ENCODE measurements at regions not wholly inside any gene's neighbourhood (a gene's known extent, or its start where the extent isn't known, plus 50 kb on each side); places are given as distances from the start of the nearest gene placed in this dataset.
A peak's percentile ranks its signal among the peaks of the same experiment; 100 is the strongest.

DNA sequence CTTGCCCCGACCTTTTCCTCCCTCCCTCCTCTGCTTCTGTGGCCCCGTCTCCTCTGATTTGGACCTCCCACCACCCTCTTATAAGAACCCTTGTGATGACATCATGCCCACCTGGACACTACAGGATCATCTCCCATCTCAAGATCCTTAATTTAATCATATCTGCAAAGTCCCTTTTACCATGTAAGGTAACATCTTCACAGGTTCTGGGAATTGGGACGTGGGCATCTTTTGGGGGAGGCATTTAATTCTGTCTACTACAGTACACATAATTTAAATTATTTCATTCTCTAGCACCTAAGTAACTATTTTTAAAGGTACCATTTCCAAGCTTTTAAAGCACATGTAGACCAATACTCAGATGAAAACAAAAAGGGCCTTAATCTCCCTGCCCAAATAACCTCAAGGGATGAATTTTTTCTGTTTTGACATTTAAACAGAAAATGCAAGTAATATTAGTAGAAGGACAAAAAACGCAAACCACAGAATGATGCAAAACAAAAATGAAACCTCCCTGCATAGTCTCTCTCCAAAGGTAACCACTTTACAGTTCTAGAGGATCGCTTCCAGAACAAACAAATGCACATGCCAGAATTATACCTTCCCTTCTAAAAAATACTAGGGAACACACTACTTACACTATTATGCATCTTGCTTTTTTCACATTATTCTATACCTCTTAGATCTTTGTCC is 222.1 kb downstream of the AACS start (continued):
- TF ChIP-seq, protein P1, sequence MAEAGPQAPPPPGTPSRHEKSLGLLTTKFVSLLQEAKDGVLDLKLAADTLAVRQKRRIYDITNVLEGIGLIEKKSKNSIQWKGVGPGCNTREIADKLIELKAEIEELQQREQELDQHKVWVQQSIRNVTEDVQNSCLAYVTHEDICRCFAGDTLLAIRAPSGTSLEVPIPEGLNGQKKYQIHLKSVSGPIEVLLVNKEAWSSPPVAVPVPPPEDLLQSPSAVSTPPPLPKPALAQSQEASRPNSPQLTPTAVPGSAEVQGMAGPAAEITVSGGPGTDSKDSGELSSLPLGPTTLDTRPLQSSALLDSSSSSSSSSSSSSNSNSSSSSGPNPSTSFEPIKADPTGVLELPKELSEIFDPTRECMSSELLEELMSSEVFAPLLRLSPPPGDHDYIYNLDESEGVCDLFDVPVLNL (CRISPR knock-in tag; IDR thresholded peaks at IDR 0.05; ENCODE audit: borderline replicate concordance, low read depth) = no peak
- no peak for TF ChIP-seq NR1H2 (CRISPR knock-in tag; IDR thresholded peaks at IDR 0.05)
- no peak for TF ChIP-seq ZNF396 (CRISPR knock-in tag; IDR thresholded peaks at IDR 0.05; ENCODE audit: borderline replicate concordance)
- TF ChIP-seq CREM (CRISPR knock-in tag; IDR thresholded peaks at IDR 0.05) = no peak
- TF ChIP-seq, protein P2, sequence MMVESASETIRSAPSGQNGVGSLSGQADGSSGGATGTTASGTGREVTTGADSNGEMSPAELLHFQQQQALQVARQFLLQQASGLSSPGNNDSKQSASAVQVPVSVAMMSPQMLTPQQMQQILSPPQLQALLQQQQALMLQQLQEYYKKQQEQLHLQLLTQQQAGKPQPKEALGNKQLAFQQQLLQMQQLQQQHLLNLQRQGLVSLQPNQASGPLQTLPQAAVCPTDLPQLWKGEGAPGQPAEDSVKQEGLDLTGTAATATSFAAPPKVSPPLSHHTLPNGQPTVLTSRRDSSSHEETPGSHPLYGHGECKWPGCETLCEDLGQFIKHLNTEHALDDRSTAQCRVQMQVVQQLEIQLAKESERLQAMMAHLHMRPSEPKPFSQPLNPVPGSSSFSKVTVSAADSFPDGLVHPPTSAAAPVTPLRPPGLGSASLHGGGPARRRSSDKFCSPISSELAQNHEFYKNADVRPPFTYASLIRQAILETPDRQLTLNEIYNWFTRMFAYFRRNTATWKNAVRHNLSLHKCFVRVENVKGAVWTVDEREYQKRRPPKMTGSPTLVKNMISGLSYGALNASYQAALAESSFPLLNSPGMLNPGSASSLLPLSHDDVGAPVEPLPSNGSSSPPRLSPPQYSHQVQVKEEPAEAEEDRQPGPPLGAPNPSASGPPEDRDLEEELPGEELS (CRISPR knock-in tag; IDR thresholded peaks at IDR 0.05) = no peak
- TF ChIP-seq SMAD4 (CRISPR knock-in tag; IDR thresholded peaks at IDR 0.05) = no peak
- TF ChIP-seq, protein P3, sequence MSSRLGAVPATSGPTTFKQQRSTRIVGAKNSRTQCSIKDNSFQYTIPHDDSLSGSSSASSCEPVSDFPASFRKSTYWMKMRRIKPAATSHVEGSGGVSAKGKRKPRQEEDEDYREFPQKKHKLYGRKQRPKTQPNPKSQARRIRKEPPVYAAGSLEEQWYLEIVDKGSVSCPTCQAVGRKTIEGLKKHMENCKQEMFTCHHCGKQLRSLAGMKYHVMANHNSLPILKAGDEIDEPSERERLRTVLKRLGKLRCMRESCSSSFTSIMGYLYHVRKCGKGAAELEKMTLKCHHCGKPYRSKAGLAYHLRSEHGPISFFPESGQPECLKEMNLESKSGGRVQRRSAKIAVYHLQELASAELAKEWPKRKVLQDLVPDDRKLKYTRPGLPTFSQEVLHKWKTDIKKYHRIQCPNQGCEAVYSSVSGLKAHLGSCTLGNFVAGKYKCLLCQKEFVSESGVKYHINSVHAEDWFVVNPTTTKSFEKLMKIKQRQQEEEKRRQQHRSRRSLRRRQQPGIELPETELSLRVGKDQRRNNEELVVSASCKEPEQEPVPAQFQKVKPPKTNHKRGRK (CRISPR knock-in tag; IDR thresholded peaks at IDR 0.05; ENCODE audit: borderline replicate concordance) = no peak
- no peak for TF ChIP-seq CBFB (CRISPR knock-in tag; IDR thresholded peaks at IDR 0.05; ENCODE audit: low read depth)
- TF ChIP-seq, protein P4, sequence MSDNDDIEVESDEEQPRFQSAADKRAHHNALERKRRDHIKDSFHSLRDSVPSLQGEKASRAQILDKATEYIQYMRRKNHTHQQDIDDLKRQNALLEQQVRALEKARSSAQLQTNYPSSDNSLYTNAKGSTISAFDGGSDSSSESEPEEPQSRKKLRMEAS (CRISPR knock-in tag; IDR thresholded peaks at IDR 0.05) = no peak
- no peak for TF ChIP-seq PRRX2 (CRISPR knock-in tag; IDR thresholded peaks at IDR 0.05)
- no peak for TF ChIP-seq ZNF121 (CRISPR knock-in tag; IDR thresholded peaks at IDR 0.05)
- TF ChIP-seq, protein P5, sequence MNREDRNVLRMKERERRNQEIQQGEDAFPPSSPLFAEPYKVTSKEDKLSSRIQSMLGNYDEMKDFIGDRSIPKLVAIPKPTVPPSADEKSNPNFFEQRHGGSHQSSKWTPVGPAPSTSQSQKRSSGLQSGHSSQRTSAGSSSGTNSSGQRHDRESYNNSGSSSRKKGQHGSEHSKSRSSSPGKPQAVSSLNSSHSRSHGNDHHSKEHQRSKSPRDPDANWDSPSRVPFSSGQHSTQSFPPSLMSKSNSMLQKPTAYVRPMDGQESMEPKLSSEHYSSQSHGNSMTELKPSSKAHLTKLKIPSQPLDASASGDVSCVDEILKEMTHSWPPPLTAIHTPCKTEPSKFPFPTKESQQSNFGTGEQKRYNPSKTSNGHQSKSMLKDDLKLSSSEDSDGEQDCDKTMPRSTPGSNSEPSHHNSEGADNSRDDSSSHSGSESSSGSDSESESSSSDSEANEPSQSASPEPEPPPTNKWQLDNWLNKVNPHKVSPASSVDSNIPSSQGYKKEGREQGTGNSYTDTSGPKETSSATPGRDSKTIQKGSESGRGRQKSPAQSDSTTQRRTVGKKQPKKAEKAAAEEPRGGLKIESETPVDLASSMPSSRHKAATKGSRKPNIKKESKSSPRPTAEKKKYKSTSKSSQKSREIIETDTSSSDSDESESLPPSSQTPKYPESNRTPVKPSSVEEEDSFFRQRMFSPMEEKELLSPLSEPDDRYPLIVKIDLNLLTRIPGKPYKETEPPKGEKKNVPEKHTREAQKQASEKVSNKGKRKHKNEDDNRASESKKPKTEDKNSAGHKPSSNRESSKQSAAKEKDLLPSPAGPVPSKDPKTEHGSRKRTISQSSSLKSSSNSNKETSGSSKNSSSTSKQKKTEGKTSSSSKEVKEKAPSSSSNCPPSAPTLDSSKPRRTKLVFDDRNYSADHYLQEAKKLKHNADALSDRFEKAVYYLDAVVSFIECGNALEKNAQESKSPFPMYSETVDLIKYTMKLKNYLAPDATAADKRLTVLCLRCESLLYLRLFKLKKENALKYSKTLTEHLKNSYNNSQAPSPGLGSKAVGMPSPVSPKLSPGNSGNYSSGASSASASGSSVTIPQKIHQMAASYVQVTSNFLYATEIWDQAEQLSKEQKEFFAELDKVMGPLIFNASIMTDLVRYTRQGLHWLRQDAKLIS (CRISPR knock-in tag; IDR thresholded peaks at IDR 0.05; ENCODE audit: borderline replicate concordance) = no peak

DNA sequence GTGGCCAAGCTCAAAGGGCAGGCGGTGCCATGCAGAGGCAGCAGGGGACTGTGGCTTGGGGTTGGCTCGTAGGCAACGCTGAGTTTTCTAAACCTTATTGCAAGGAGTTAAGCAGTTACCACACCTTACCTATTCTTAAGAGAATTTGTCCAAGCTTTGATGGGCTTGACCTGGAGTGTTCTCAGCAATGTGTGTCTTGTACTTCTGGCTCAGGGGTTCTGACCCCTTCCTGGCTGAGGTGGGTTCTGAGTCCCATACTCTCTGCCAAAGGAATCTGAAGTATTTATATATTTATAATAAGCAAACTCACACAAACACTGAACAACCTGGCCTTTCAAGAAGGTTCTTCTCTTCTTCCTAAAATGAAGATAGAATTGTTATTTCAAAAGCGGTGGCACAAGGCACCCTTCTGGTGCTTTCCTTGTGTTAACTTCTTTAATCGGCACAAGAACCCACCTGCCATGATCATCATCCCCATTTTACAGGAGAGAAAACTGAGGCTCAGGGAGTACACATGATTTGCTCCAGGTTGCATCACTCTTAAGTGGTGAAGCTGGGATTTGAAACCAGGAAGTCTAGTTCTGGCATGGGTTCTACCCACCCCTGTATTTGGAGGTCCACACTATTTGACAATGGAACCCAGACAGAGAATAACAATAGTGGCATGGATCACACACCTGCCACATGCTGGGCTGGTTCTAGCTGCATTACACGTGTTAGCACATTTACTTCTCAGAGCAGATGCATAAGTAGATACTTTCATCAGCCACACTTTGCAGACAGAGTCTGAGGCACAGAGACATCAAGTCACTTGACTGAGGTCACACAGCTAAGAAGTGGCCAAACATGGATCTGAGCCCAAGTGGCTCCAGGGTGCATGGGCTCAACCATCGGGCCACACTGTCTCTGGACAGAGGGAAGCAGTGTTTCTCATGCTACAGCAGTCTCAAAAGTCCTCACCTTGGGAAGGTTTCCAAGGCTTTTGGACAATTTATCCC is 224.0 kb downstream of the AACS start:
- DNase-seq (ENCODE audit: low spot score) (no peak), ATAC-seq (peak; percentile 23; the same call in 1 of the 2 replicates)
- Mint-ChIP-seq H3K4me1 (peaks cover 6% of the 10 kb centered on the region), H3K9me3 (peaks cover 18% of the 10 kb centered on the region), H3K27ac (no peak overlapping the region), H3K27me3 (ENCODE audit: low read depth) (no peaks in the 10 kb centered on the region; the same call in 1 of the 2 replicates), H3K36me3 (peaks cover 21% of the 10 kb centered on the region), H3K4me3 (no peak overlapping the region)
- ChIA-PET CTCF (no interaction called here), POLR2A (no interaction called here)
- TF ChIP-seq, protein P5 (CRISPR knock-in tag; IDR thresholded peaks at IDR 0.05; ENCODE audit: borderline replicate concordance) = no peak
- TF ChIP-seq IRF2 (CRISPR knock-in tag; IDR thresholded peaks at IDR 0.05; ENCODE audit: borderline replicate concordance, low read depth) (no peak), SP1 (CRISPR knock-in tag; conservative IDR thresholded peaks at IDR 0.05) (no peak), ZNF219 (CRISPR knock-in tag; IDR thresholded peaks at IDR 0.05; ENCODE audit: borderline replicate concordance) (no peak)
- TF ChIP-seq, protein P6, sequence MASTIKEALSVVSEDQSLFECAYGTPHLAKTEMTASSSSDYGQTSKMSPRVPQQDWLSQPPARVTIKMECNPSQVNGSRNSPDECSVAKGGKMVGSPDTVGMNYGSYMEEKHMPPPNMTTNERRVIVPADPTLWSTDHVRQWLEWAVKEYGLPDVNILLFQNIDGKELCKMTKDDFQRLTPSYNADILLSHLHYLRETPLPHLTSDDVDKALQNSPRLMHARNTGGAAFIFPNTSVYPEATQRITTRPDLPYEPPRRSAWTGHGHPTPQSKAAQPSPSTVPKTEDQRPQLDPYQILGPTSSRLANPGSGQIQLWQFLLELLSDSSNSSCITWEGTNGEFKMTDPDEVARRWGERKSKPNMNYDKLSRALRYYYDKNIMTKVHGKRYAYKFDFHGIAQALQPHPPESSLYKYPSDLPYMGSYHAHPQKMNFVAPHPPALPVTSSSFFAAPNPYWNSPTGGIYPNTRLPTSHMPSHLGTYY (CRISPR knock-in tag; IDR thresholded peaks at IDR 0.05) = no peak
- TF ChIP-seq, protein P7, sequence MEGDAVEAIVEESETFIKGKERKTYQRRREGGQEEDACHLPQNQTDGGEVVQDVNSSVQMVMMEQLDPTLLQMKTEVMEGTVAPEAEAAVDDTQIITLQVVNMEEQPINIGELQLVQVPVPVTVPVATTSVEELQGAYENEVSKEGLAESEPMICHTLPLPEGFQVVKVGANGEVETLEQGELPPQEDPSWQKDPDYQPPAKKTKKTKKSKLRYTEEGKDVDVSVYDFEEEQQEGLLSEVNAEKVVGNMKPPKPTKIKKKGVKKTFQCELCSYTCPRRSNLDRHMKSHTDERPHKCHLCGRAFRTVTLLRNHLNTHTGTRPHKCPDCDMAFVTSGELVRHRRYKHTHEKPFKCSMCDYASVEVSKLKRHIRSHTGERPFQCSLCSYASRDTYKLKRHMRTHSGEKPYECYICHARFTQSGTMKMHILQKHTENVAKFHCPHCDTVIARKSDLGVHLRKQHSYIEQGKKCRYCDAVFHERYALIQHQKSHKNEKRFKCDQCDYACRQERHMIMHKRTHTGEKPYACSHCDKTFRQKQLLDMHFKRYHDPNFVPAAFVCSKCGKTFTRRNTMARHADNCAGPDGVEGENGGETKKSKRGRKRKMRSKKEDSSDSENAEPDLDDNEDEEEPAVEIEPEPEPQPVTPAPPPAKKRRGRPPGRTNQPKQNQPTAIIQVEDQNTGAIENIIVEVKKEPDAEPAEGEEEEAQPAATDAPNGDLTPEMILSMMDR (IDR thresholded peaks at IDR 0.05) = no peak
